ENCODE measurements at regions not wholly inside any gene's neighbourhood (a gene's known extent, or its start where the extent isn't known, plus 50 kb on each side); places are given as distances from the start of the nearest gene placed in this dataset.

- dilution Hi-C loops (cut with HindIII; ENCODE audit: low sequenced_read_pairs, unreplicated experiment) (no loop called here), intact Hi-C loops (cut with micrococcal nuclease) (no loop called here), in situ Hi-C loops (cut with MboI; ENCODE audit: low sequenced_read_pairs) (no loop called here)
- H4K8ac ChIP-seq (ENCODE audit: low read depth in 2 of 2, low read length in 2 of 2), result no peak overlapping the region
- no peak overlapping the region for H2BK120ac ChIP-seq (ENCODE audit: low read depth, low read length)
- no peak overlapping the region for H3K4me3 ChIP-seq (ENCODE audit: insufficient read depth, low read depth, low read length)
- no peak overlapping the region for H3K56ac ChIP-seq (ENCODE audit: extremely low read depth, insufficient read depth, low read length)
- no peaks in the 10 kb centered on the region for H3K4me1 ChIP-seq (ENCODE audit: control insufficient read depth, insufficient read depth, low read length)
- no peak overlapping the region for H2BK5ac ChIP-seq (ENCODE audit: low read depth, low read length, poor library complexity, severe bottlenecking)
- H3K9me1 ChIP-seq (ENCODE audit: insufficient read depth, low read length), result no peaks in the 10 kb centered on the region
- H3K23ac ChIP-seq (ENCODE audit: low read depth, low read length), result no peak overlapping the region
- H3K27me3 ChIP-seq (ENCODE audit: control insufficient read depth, insufficient read depth, low read length), result no peaks in the 10 kb centered on the region
- H3K9me3 ChIP-seq (ENCODE audit: control insufficient read depth, insufficient read depth, low read length), result peaks cover 33% of the 10 kb centered on the region
- POLR2A ChIA-PET (ENCODE audit: unreplicated experiment), result no interaction called here
- H3K79me1 ChIP-seq (ENCODE audit: low read depth in 1 of 2, low read length in 2 of 2), result no peaks in the 10 kb centered on the region
- no peak overlapping the region for H3K4ac ChIP-seq (ENCODE audit: low read depth, low read length)
- no peaks in the 10 kb centered on the region for H4K20me1 ChIP-seq (ENCODE audit: insufficient read depth, low read length)
- no peak overlapping the region for H3K27ac ChIP-seq (ENCODE audit: insufficient read depth, low read length)
- H4K5ac ChIP-seq (ENCODE audit: low read depth, low read length), result no peak overlapping the region
- H3K4me2 ChIP-seq (ENCODE audit: low read depth, low read length), result no peak overlapping the region
- H3K9ac ChIP-seq (ENCODE audit: low read depth, low read length), result no peak overlapping the region
- no peaks in the 10 kb centered on the region for H3K36me3 ChIP-seq (ENCODE audit: control insufficient read depth, insufficient read depth, low read length)
- no peak overlapping the region for H2AFZ ChIP-seq (replicated peaks; ENCODE audit: low read length, poor library complexity)
- no peak overlapping the region for H2BK20ac ChIP-seq (ENCODE audit: low read depth, low read length)
- ATAC-seq (ENCODE audit: low read depth) (no peak), DNase-seq (no peak)
- no peak overlapping the region for H3K18ac ChIP-seq (ENCODE audit: low read depth, low read length)
- H4K91ac ChIP-seq (ENCODE audit: insufficient read depth, low read depth, low read length), result no peak overlapping the region
- no peak overlapping the region for H3K14ac ChIP-seq (replicated peaks; ENCODE audit: low read depth, low read length)
- H2BK15ac ChIP-seq (ENCODE audit: low read depth, low read length), result no peak overlapping the region
- no peak overlapping the region for H2AK5ac ChIP-seq (ENCODE audit: low read depth, low read length)
- TF ChIP-seq MXI1 (IDR thresholded peaks at IDR 0.05; ENCODE audit: borderline replicate concordance, low read depth, low read length) (no peak), RCOR1 (IDR thresholded peaks at IDR 0.05; ENCODE audit: insufficient replicate concordance, low read length) (no peak), NFE2L2 (IDR thresholded peaks at IDR 0.05; ENCODE audit: low read depth, low read length) (no peak), RFX5 (IDR thresholded peaks at IDR 0.05; ENCODE audit: low read depth, low read length) (no peak), FOS (IDR thresholded peaks at IDR 0.05; ENCODE audit: low read depth, low read length) (no peak), MAZ (IDR thresholded peaks at IDR 0.05; ENCODE audit: borderline replicate concordance, low read depth, low read length) (no peak), RAD21 (IDR thresholded peaks at IDR 0.05; ENCODE audit: low read length) (no peak), MAFK (IDR thresholded peaks at IDR 0.05; ENCODE audit: low read depth, low read length) (no peak), CHD1 (IDR thresholded peaks at IDR 0.05; ENCODE audit: low read depth, low read length) (no peak), CEBPB (IDR thresholded peaks at IDR 0.05; ENCODE audit: low read depth, low read length) (no peak), CTCF (conservative IDR thresholded peaks at IDR 0.05; ENCODE audit: low read depth, low read length) (no peak), POLR2A (IDR thresholded peaks at IDR 0.05; ENCODE audit: low read depth, low read length) (no peak), BHLHE40 (IDR thresholded peaks at IDR 0.05; ENCODE audit: low read depth, low read length) (no peak), SMC3 (IDR thresholded peaks at IDR 0.05; ENCODE audit: low read depth, low read length) (no peak)
- TF ChIP-seq, protein P1, sequence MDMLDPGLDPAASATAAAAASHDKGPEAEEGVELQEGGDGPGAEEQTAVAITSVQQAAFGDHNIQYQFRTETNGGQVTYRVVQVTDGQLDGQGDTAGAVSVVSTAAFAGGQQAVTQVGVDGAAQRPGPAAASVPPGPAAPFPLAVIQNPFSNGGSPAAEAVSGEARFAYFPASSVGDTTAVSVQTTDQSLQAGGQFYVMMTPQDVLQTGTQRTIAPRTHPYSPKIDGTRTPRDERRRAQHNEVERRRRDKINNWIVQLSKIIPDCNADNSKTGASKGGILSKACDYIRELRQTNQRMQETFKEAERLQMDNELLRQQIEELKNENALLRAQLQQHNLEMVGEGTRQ (IDR thresholded peaks at IDR 0.05; ENCODE audit: low read depth, low read length), result no peak
- TF ChIP-seq, protein P2, sequence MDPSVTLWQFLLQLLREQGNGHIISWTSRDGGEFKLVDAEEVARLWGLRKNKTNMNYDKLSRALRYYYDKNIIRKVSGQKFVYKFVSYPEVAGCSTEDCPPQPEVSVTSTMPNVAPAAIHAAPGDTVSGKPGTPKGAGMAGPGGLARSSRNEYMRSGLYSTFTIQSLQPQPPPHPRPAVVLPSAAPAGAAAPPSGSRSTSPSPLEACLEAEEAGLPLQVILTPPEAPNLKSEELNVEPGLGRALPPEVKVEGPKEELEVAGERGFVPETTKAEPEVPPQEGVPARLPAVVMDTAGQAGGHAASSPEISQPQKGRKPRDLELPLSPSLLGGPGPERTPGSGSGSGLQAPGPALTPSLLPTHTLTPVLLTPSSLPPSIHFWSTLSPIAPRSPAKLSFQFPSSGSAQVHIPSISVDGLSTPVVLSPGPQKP (IDR thresholded peaks at IDR 0.05; ENCODE audit: borderline replicate concordance, low read depth, low read length), result no peak
- no CpG with 5 or more reads among the region's 1 CpG for WGBS, 2 experiments (ENCODE audit: extremely low coverage in 2 of 2, insufficient read length in 1 of 2)
- CTCF ChIA-PET, result no interaction called here
- BruUV-seq (replicated peaks), result no TSS peak
- H2AK9ac ChIP-seq (replicated peaks; ENCODE audit: low read depth, low read length, poor library complexity), result no peak overlapping the region
Measured at GRCh38 chr10:130878131-130878530, 433.4 kb downstream of the TCERG1L start.
